DMS153 (cell line): ENCODE measurements at regions not wholly inside any gene's neighbourhood (a gene's known extent, or its start where the extent isn't known, plus 50 kb on each side); places are given as distances from the start of the nearest gene placed in this dataset.

Experiments used
- DNase-seq: peaks from one replicate; lab custom pipeline; 2025; lab: John Stamatoyannopoulos, UW

DNA sequence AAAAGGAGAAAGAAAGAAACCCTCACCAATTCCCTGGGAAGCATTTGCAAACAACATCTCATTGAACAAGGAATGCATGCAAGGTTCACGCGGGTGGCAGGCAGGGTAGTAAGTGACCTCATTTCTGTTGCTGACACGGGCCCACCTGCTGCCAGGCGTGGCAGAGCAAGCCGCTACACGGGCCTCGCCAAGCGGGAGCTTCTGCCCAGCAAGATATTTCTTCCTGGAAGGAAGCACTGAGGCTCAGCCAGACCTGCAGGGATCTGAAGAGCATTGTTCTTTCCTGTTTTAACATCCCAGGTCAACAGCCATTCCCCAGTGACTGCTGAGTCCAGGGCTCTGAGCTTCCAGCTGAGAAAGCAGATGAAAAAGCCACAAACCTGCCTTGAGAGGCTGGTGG lies 91.9 kb upstream of the IGSF21 start:
- DNase-seq: peak; percentile 59

- DNase-seq: no peak
These were observed 89.2 kb upstream of the IGSF21 start for GRCh38 chr1:18018366-18018765.

- peak; percentile 13 for DNase-seq
These were observed 87.4 kb upstream of the IGSF21 start for GRCh38 chr1:18020021-18020817.

DNA sequence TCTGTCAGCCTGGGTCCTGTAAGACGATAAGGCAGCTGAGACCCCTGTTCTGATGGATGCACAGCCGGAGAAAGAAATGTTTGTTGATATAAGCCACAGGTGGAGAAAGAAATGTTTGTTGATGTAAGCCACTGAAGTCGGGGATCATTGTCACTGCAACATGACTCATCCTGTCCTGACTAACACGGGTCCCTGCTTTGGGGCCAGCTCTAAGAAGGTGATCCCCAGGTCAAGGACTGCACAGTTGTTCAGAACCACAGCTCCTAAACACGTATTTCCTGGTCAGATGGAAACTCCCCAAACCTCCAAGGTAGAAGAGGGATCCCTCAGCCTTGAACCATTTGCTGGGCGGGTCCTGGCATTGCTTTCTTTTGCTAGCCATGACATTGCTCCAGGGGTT lies 86.4 kb upstream of the IGSF21 start:
- DNase-seq: no peak

- no peak for DNase-seq
These were observed 75.3 kb upstream of the IGSF21 start for GRCh38 chr1:18032172-18032859.

GRCh38 chr1:18035145-18035544 lies 72.5 kb upstream of the IGSF21 start:
- no peak for DNase-seq

DNA sequence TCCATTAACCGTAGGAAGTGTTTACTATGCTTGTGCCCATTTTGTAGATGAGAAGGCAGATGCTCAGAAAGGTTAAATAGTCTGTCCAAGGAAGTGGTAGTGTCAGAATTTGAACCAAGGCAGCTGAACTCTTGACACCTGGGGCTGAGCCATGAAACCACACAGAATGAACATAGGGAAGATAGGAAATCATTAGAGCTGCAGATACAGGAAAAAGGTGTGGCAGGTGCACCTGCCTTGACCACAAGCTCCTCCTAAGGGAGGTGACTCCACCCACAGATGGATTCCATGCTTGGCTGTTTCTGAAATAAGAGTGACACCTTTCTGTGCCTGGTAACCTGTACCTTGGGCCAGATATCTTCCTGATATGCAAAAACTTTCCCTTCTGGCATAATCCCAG lies 69.9 kb upstream of the IGSF21 start:
- peak; percentile 77 for DNase-seq

GRCh38 chr1:18038051-18038450 lies 69.5 kb upstream of the IGSF21 start:
- no peak for DNase-seq

DNA sequence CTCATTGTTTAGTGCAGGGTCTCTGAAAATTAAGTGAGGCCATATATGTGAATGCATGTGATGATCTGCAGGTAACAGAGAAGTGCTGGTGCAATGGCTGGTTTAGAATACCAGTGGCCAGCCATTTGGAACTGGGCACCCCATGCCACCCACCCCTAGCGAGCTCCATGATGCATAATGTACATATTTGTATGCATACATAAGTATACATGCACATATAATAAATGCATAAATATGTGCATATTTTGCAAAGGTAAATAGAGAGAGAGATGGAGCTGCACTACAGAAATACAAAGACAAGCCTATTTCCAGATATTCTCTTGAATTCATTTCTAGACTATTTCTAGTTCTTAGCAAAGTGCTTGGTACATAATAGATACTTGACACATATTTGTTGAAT lies 68.5 kb upstream of the IGSF21 start:
- no peak for DNase-seq

DNA sequence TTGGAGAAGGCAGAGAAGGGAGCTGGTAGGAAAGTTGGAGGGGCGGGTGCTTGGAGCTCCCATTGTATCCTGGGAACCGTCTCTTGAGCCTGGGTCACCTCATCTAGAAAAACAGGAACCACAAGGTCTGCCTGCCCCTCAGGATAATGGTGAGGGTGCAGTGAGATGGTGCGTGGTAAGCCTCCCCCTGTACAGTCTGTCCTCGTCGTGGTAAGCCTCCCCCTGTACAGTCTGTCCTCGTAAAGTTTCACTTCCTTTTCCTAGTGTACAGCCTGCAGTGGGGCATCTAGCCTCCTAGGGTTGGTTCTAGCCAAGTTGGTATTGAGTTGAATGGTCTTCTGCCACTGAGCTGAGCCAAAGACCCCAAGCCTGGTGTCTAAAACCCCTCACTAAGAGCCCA lies 66.5 kb upstream of the IGSF21 start:
- no peak for DNase-seq

DNA sequence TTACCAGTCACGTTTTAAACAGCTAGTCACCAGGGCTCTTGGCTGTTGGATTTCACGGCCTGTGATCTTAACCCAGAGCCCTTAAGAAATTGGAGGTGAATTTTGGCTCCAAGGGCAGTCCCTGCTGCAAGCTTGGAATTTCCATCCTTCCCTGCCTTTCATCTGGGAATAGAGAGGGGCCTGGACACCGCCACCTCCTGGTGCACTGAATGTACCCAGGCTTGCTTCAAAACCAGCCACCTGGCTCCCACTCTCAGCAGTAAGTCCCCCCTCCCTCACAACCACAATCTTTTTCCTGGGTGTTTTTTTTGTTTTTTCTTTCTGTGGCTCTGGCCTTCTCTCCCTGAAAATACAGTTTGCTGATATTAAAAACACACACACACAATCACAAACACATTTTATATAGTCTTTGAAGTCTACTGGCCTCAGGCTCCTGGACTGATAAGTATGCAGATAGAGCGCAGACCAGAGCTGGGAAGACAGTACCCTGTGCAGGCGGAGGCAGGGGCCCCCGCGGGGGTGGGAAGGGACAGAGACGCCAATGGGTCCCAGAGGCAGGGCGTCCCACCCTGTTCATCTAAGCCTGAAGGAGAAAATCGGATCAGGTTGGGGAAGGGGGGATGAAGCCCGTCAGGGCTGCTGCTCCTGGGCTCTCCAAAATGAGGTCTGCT lies 65.8 kb upstream of the IGSF21 start:
- no peak for DNase-seq

GRCh38 chr1:18043871-18044270 lies 63.7 kb upstream of the IGSF21 start:
- DNase-seq: no peak

DNA sequence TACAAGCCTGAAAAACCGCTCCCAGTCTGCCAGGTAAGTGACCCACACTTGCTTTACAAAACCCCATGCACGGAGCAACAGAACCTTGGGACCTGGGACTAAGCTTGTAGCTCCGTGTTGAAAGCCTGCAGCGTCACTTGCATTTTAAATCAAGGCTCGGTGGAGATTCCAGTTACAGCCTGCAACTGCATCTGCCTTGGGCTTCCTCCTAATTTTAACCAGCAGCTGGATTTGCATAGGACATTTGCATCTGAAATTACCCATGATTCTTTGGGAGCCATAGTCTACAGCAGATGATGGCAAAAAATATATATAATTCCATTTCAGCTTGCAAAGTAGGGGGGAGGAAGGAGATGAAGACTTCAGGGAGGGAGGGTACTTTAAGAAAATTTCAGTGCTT lies 62.4 kb upstream of the IGSF21 start:
- no peak for DNase-seq

- DNase-seq: no peak
These were observed 62.0 kb upstream of the IGSF21 start for GRCh38 chr1:18045621-18046020.

- DNase-seq: no peak
These were observed 60.5 kb upstream of the IGSF21 start for GRCh38 chr1:18047122-18047521.

DNA sequence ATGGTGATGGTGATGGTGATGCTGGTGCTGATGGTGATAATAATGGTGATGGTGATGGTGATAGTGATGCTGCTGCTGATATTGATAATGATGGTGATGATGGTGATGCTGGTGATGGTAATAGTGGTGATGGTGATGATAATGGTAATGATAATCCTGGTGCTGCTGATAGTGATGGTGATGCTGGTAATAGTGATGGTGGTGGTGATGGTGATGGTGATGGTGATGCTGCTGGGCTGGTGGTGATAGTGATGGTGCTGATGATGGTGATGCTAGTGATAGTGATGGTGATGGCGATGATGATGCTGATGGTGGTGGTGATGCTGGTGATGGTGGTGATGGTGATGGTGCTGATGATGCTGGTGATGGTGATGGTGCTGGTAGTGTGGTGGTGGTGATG lies 58.4 kb upstream of the IGSF21 start:
- DNase-seq: no peak

- no peak for DNase-seq
These were observed 54.9 kb upstream of the IGSF21 start for GRCh38 chr1:18052671-18053070.

- DNase-seq: no peak
These were observed 52.4 kb upstream of the IGSF21 start for GRCh38 chr1:18055156-18055555.

DNA sequence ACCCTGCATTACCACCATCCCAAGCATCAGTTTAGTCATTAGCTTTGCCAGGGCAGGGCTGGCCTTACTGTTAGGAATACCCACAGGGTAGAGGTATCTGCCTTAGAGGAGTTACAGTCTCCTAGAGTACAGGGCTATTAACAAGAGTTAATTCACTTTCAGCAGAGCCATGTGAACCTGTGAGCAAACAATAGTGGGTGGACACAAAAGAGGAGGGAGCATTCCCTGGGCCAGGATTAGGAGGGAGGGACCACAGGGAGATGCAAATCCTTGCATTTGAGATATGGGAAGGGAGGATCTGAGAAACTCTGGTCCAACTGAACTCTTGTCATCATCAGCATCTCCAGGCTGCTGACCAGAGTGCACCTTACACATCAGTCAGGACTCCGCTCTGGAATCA lies 51.1 kb upstream of the IGSF21 start:
- DNase-seq: no peak

DNA sequence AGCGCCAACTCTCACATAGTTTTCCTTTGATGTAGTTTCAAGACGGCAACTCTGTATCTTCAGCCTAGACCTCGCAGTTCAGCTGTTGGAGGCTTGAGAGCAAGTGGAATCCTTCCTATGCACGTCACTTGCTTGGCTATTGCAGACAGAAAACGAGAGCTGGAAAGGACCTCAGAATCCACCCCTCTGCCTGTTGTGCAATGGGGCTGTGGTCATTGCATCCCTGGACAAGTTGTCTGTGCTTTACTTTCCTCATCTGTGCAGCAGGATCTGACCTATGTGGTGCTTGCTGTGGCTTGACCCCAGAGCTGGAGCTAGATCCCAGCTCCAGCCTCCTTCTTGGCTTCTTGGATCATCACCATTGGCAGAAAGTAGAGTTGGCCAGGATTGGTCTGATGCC lies 50.0 kb upstream of the IGSF21 start:
- DNase-seq: no peak
